Panc1 (cell line): ENCODE measurements at regions not wholly inside any gene's neighbourhood (a gene's known extent, or its start where the extent isn't known, plus 50 kb on each side); places are given as distances from the start of the nearest gene placed in this dataset.

ENCODE experiments used
- ATAC-seq: fragments of 200-7000 bp; cut with Tn5 transposase; 2 replicates; pipeline ENCODE4 v1.9.1; 2020; ENCODE audit warnings: mild to moderate bottlenecking, moderate library complexity
- BruUV-seq: library from RNA; stranded (reverse); fragments of 400-500 nt; replicated peaks from 2 replicates; lab custom pipeline; 2021; lab: Mats Ljungman, UMichigan
- CTCF ChIA-PET: fragments of 300-600 bp; sonication (Branson Sonifier 250); formaldehyde crosslinking; loops from one replicate; lab custom pipeline; 2022; ENCODE audit warnings: antibody characterized with exemption; lab: Charles Lee
- POLR2A ChIA-PET: fragments of 300-600 bp; sonication (Branson Sonifier 250); formaldehyde crosslinking; loops from one replicate; lab custom pipeline; 2022; ENCODE audit warnings: antibody characterized with exemption; lab: Charles Lee
- DNase-seq: peaks from one replicate; pipeline ENCODE4 v3.0.0-alpha.2; 2010; ENCODE audit warnings: low read depth, low spot score
- H3K27ac ChIP-seq: 2 replicates; pipeline ENCODE4 v1.5.1; 2011; ENCODE audit warnings: mild to moderate bottlenecking, low read length, inconsistent platforms
- H3K27me3 ChIP-seq: fragments of 200-500 bp; sonication (Bioruptor generic); 2 replicates; pipeline ENCODE4 v1.6.0; 2014; ENCODE audit warnings: low read length, inconsistent platforms; ENCODE audit not compliant: control insufficient read depth, insufficient read depth
- H3K36me3 ChIP-seq: fragments of 200-500 bp; sonication (Bioruptor generic); 2 replicates; pipeline ENCODE4 v1.5.1; 2014; ENCODE audit warnings: inconsistent platforms, mild to moderate bottlenecking, low read length, moderate library complexity; ENCODE audit not compliant: control insufficient read depth, insufficient read depth
- H3K4me1 ChIP-seq: 2 replicates; pipeline ENCODE4 v1.5.1; 2011; ENCODE audit warnings: inconsistent platforms, mild to moderate bottlenecking, low read length, moderate library complexity; ENCODE audit not compliant: control insufficient read depth, insufficient read depth
- H3K4me3 ChIP-seq, 2 experiments: 2 replicates each; pipeline ENCODE4 v1.5.1; 2011 to 2012; ENCODE audit warnings: low read depth in 2 of 2, low read length in 2 of 2, mild to moderate bottlenecking in 2 of 2, inconsistent platforms in 1 of 2, moderate library complexity in 1 of 2
- H3K9me3 ChIP-seq: fragments of 200-500 bp; sonication (Bioruptor generic); 2 replicates; pipeline ENCODE4 v1.5.1; 2014; ENCODE audit warnings: low read depth, mild to moderate bottlenecking, inconsistent platforms, low read length, moderate library complexity; ENCODE audit not compliant: control insufficient read depth, insufficient read depth
- CTCF ChIP-seq: fragments of 450-650 bp; IDR thresholded peaks from 2 replicates; pipeline ENCODE4 v1.5.1; 2017; ENCODE audit warnings: mild to moderate bottlenecking
- POLR2AphosphoS5 ChIP-seq: IDR thresholded peaks from 2 replicates; pipeline ENCODE4 v1.6.1; 2012; ENCODE audit warnings: mild to moderate bottlenecking, low read depth, low read length, moderate library complexity
- REST ChIP-seq, 2 experiments: IDR thresholded peaks; 2 replicates each; pipeline ENCODE4 v1.6.1; 2011 to 2012; ENCODE audit warnings: low read depth in 2 of 2, control low read depth in 1 of 2, low read length in 1 of 2, mild to moderate bottlenecking in 1 of 2, moderate library complexity in 1 of 2; ENCODE audit not compliant: insufficient read depth in 1 of 2
- SIN3A ChIP-seq: IDR thresholded peaks from 2 replicates; pipeline ENCODE4 v1.6.1; 2012; ENCODE audit warnings: low read depth, mild to moderate bottlenecking, low read length, moderate library complexity, borderline replicate concordance; ENCODE audit not compliant: insufficient read depth
- TCF7L2 ChIP-seq: IDR thresholded peaks from 2 replicates; pipeline ENCODE4 v1.6.1; 2011; ENCODE audit warnings: mild to moderate bottlenecking, low read depth, low read length, inconsistent platforms
- in situ Hi-C: cut with HindIII; loops from 2 replicates; pipeline ENCODE4 v1.10.0; 2016; ENCODE audit warnings: low sequenced_read_pairs, low pct_unique_long_range_greater_than_20kb
- intact Hi-C: fragments of 100-400 bp; cut with micrococcal nuclease; formaldehyde crosslinking; loops from one replicate; pipeline ENCODE4 v1.10.0; 2022; ENCODE audit not compliant: unreplicated experiment

- Histone ChIP-seq H3K27ac (no peak overlapping the region), H3K36me3 (no peaks in the 10 kb centered on the region), H3K27me3 (peaks cover 19% of the 10 kb centered on the region), H3K4me3 (no peak overlapping the region), H3K9me3 (no peaks in the 10 kb centered on the region), H3K4me1 (no peaks in the 10 kb centered on the region)
- ChIA-PET POLR2A (no interaction called here), CTCF (no interaction called here)
- ATAC-seq (no peak), DNase-seq (no peak)
- BruUV-seq: no TSS peak
- TF ChIP-seq REST (IDR thresholded peaks at IDR 0.05; ENCODE audit: insufficient read depth in 1 of 2, low read depth in 2 of 2, low read length in 1 of 2) (no peak), SIN3A (no peak), CTCF (no peak)
- in situ Hi-C loops (no loop called here), intact Hi-C loops (no loop called here)
Observed at GRCh38 chr7:47202146-47202783, 379.6 kb downstream of the TNS3 start.

- Histone ChIP-seq H3K27me3 (peaks cover 8% of the 10 kb centered on the region), H3K4me1 (no peaks in the 10 kb centered on the region), H3K4me3 (no peak overlapping the region), H3K9me3 (no peaks in the 10 kb centered on the region), H3K36me3 (no peaks in the 10 kb centered on the region), H3K27ac (no peak overlapping the region)
- ATAC-seq: no peak
- BruUV-seq: no TSS peak
- ChIA-PET POLR2A (no interaction called here), CTCF (no interaction called here)
- intact Hi-C loops: no loop called here
- no peak for DNase-seq
- TF ChIP-seq CTCF (no peak), POLR2AphosphoS5 (no peak), REST (IDR thresholded peaks at IDR 0.05; ENCODE audit: insufficient read depth in 1 of 2, low read depth in 2 of 2, low read length in 1 of 2) (no peak), SIN3A (no peak), TCF7L2 (no peak)
- in situ Hi-C loops: no loop called here
Observed at GRCh38 chr7:47198159-47198558, 383.8 kb downstream of the TNS3 start.
